HG03025 (cell line): ENCODE measurements at regions not wholly inside any gene's neighbourhood (a gene's known extent, or its start where the extent isn't known, plus 50 kb on each side); places are given as distances from the start of the nearest gene placed in this dataset.

Experiments
- ATAC-seq: cut with Tn5 transposase; IDR thresholded peaks from one replicate; pipeline ENCODE4 v1.9.1; 2021; ENCODE audit warnings: mild to moderate bottlenecking, moderate library complexity; ENCODE audit not compliant: unreplicated experiment, low FRiP score

- ATAC-seq, result no peak
Observed at GRCh38 chrX:4186331-4186730, 472.9 kb upstream of the PRKX start.

- ATAC-seq, result no peak
Observed at GRCh38 chrX:4185086-4185485, 471.6 kb upstream of the PRKX start.

- ATAC-seq, result no peak
Observed at GRCh38 chrX:4182408-4182806, 469.0 kb upstream of the PRKX start.

- no peak for ATAC-seq
Observed at GRCh38 chrX:4181782-4182407, 468.4 kb upstream of the PRKX start.

GRCh38 chrX:4179031-4179430 lies 465.6 kb upstream of the PRKX start:
- no peak for ATAC-seq

- no peak for ATAC-seq
Observed at GRCh38 chrX:4175221-4175620, 461.8 kb upstream of the PRKX start.

- ATAC-seq, result no peak
Observed at GRCh38 chrX:4173743-4174142, 460.3 kb upstream of the PRKX start.

GRCh38 chrX:4151798-4152197 lies 438.3 kb upstream of the PRKX start:
- no peak for ATAC-seq

- no peak for ATAC-seq
Observed at GRCh38 chrX:4150259-4150658, 436.8 kb upstream of the PRKX start.

GRCh38 chrX:4129626-4130025 lies 416.2 kb upstream of the PRKX start:
- no peak for ATAC-seq

GRCh38 chrX:4118666-4119530 lies 405.4 kb upstream of the PRKX start:
- ATAC-seq, result no peak

GRCh38 chrX:4110964-4111363 lies 397.5 kb upstream of the PRKX start:
- no peak for ATAC-seq

- no peak for ATAC-seq
Observed at GRCh38 chrX:4094926-4095325, 381.5 kb upstream of the PRKX start.

GRCh38 chrX:4091046-4091760 lies 377.8 kb upstream of the PRKX start:
- no peak for ATAC-seq

GRCh38 chrX:4059893-4060292 lies 346.4 kb upstream of the PRKX start:
- ATAC-seq, result no peak

GRCh38 chrX:4043951-4044350 lies 330.5 kb upstream of the PRKX start:
- ATAC-seq, result no peak

GRCh38 chrX:4035874-4036273 lies 322.4 kb upstream of the PRKX start:
- ATAC-seq, result no peak

- ATAC-seq, result no peak
Observed at GRCh38 chrX:4028151-4028550, 314.7 kb upstream of the PRKX start.

- no peak for ATAC-seq
Observed at GRCh38 chrX:4005281-4005680, 291.8 kb upstream of the PRKX start.

GRCh38 chrX:4004822-4005221 lies 291.4 kb upstream of the PRKX start:
- no peak for ATAC-seq

GRCh38 chrX:3994315-3994714 lies 280.9 kb upstream of the PRKX start:
- ATAC-seq, result no peak
